ENCODE measurements at regions not wholly inside any gene's neighbourhood (a gene's known extent, or its start where the extent isn't known, plus 50 kb on each side); places are given as distances from the start of the nearest gene placed in this dataset.

GRCh38 chrX:46447384-46447783 lies 97.8 kb downstream of the ZNF674 start:
- peak in 1 of 2 donors; percentile 5 for DNase-seq (ENCODE audit: low read depth in 2 of 2)

GRCh38 chrX:46446727-46447378 lies 98.4 kb downstream of the ZNF674 start:
- DNase-seq (ENCODE audit: low read depth in 2 of 2): peak; percentile 78 to 83

GRCh38 chrX:46444011-46444410 lies 101.2 kb downstream of the ZNF674 start:
- no peak for DNase-seq (ENCODE audit: low read depth in 2 of 2)

GRCh38 chrX:46436744-46437143 lies 108.5 kb downstream of the ZNF674 start:
- no peak for DNase-seq (ENCODE audit: low read depth in 2 of 2)

GRCh38 chrX:46433892-46434291 lies 111.3 kb downstream of the ZNF674 start:
- no peak for DNase-seq (ENCODE audit: low read depth in 2 of 2)

GRCh38 chrX:46408553-46409407 lies 136.4 kb downstream of the ZNF674 start:
- DNase-seq (ENCODE audit: low read depth in 2 of 2): peak; percentile 26 to 35

GRCh38 chrX:46407753-46408130 lies 137.5 kb downstream of the ZNF674 start:
- no peak for DNase-seq (ENCODE audit: low read depth in 2 of 2)

- DNase-seq (ENCODE audit: low read depth in 2 of 2): no peak
Measured at GRCh38 chrX:46407036-46407752, 138.0 kb downstream of the ZNF674 start.

- no peak for DNase-seq (ENCODE audit: low read depth in 2 of 2)
Measured at GRCh38 chrX:46404774-46405173, 140.4 kb downstream of the ZNF674 start.

GRCh38 chrX:46400530-46401443 lies 144.4 kb downstream of the ZNF674 start:
- DNase-seq (ENCODE audit: low read depth in 2 of 2): no peak

GRCh38 chrX:46398874-46399273 lies 146.3 kb downstream of the ZNF674 start:
- DNase-seq (ENCODE audit: low read depth in 2 of 2): no peak

GRCh38 chrX:46398126-46398525 lies 147.1 kb downstream of the ZNF674 start:
- no peak for DNase-seq (ENCODE audit: low read depth in 2 of 2)

GRCh38 chrX:46386511-46386910 lies 158.7 kb downstream of the ZNF674 start:
- DNase-seq (ENCODE audit: low read depth in 2 of 2): no peak

- no peak for DNase-seq (ENCODE audit: low read depth in 2 of 2)
Measured at GRCh38 chrX:46383006-46383405, 162.2 kb downstream of the ZNF674 start.

GRCh38 chrX:46382595-46382994 lies 162.6 kb downstream of the ZNF674 start:
- no peak for DNase-seq (ENCODE audit: low read depth in 2 of 2)

- peak in 1 of 2 donors; percentile 5 for DNase-seq (ENCODE audit: low read depth in 2 of 2)
Measured at GRCh38 chrX:46381630-46382029, 163.6 kb downstream of the ZNF674 start.

- DNase-seq (ENCODE audit: low read depth in 2 of 2): no peak
Measured at GRCh38 chrX:46380148-46380752, 165.0 kb downstream of the ZNF674 start.

- peak in 1 of 2 donors; percentile 16 for DNase-seq (ENCODE audit: low read depth in 2 of 2)
Measured at GRCh38 chrX:46376246-46376885, 168.9 kb downstream of the ZNF674 start.

- no peak for DNase-seq (ENCODE audit: low read depth in 2 of 2)
Measured at GRCh38 chrX:46375831-46376230, 169.4 kb downstream of the ZNF674 start.

- no peak for DNase-seq (ENCODE audit: low read depth in 2 of 2)
Measured at GRCh38 chrX:46374371-46374770, 170.8 kb downstream of the ZNF674 start.

- no peak for DNase-seq (ENCODE audit: low read depth in 2 of 2)
Measured at GRCh38 chrX:46367491-46367890, 177.7 kb downstream of the ZNF674 start.
